ENCODE measurements at regions not wholly inside any gene's neighbourhood (a gene's known extent, or its start where the extent isn't known, plus 50 kb on each side); places are given as distances from the start of the nearest gene placed in this dataset.

- TF ChIP-seq, protein P1, sequence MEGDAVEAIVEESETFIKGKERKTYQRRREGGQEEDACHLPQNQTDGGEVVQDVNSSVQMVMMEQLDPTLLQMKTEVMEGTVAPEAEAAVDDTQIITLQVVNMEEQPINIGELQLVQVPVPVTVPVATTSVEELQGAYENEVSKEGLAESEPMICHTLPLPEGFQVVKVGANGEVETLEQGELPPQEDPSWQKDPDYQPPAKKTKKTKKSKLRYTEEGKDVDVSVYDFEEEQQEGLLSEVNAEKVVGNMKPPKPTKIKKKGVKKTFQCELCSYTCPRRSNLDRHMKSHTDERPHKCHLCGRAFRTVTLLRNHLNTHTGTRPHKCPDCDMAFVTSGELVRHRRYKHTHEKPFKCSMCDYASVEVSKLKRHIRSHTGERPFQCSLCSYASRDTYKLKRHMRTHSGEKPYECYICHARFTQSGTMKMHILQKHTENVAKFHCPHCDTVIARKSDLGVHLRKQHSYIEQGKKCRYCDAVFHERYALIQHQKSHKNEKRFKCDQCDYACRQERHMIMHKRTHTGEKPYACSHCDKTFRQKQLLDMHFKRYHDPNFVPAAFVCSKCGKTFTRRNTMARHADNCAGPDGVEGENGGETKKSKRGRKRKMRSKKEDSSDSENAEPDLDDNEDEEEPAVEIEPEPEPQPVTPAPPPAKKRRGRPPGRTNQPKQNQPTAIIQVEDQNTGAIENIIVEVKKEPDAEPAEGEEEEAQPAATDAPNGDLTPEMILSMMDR (IDR thresholded peaks at IDR 0.05; ENCODE audit: extremely low read depth in 1 of 2, insufficient read depth in 1 of 2, low read depth in 1 of 2, low read length in 2 of 2) = no peak
- TF ChIP-seq POLR2A (IDR thresholded peaks at IDR 0.05; ENCODE audit: low read depth, low read length) = no peak
- no peak for TF ChIP-seq JUN (IDR thresholded peaks at IDR 0.05; ENCODE audit: borderline replicate concordance, insufficient read depth, insufficient read length, low read depth)
- no peak for TF ChIP-seq MYC (IDR thresholded peaks at IDR 0.05; ENCODE audit: low read depth, low read length)
- TF ChIP-seq EZH2 (IDR thresholded peaks at IDR 0.05; ENCODE audit: borderline replicate concordance, low read depth, low read length, severe bottlenecking) = no peak
Measured at GRCh38 chr9:30140407-30140806, 2244.0 kb upstream of the ACO1 start.
